ENCODE measurements at regions not wholly inside any gene's neighbourhood (a gene's known extent, or its start where the extent isn't known, plus 50 kb on each side); places are given as distances from the start of the nearest gene placed in this dataset.

- DNase-seq: no peak
Measured at GRCh38 chr12:83185241-83185640, 498.5 kb downstream of the TMTC2 start.

All from bone marrow (tissue), 2 donors.